GM21723 (cell line): ENCODE measurements at regions not wholly inside any gene's neighbourhood (a gene's known extent, or its start where the extent isn't known, plus 50 kb on each side); places are given as distances from the start of the nearest gene placed in this dataset.
"Not testable (repeated sequence)": the region's sequence is repeated elsewhere in the genome, so short reads cannot be mapped to it uniquely, and the experiment has no call there.

Experiments used
- ATAC-seq: cut with Tn5 transposase; IDR thresholded peaks from one replicate; pipeline ENCODE4 v1.9.1; 2021; ENCODE audit warnings: mild to moderate bottlenecking, moderate library complexity; ENCODE audit not compliant: unreplicated experiment

DNA sequence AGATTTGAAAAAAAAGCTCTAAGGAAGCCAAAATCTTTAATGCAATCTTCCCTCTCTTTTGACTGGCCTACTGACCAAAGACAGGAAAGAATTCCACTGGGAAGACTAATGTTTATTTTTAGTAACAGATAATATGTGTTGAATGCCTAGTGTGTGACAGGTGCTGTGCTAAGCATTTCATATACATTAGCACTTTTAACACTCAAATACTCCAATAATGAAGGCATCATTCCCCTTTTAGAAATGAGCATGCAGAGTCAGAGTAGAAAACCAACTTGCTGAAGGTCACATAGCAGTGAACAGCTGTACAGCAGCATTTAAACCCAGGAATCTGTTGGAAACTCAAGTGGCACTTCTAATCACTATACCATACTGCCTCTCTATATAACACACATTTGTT is 170.6 kb downstream of the MINAR1 start:
- no peak for ATAC-seq

- ATAC-seq: no peak
Observed at GRCh38 chr15:79606831-79607355, 174.8 kb downstream of the MINAR1 start.

- no peak for ATAC-seq
Observed at GRCh38 chr15:79608066-79608864, 176.1 kb downstream of the MINAR1 start.

DNA sequence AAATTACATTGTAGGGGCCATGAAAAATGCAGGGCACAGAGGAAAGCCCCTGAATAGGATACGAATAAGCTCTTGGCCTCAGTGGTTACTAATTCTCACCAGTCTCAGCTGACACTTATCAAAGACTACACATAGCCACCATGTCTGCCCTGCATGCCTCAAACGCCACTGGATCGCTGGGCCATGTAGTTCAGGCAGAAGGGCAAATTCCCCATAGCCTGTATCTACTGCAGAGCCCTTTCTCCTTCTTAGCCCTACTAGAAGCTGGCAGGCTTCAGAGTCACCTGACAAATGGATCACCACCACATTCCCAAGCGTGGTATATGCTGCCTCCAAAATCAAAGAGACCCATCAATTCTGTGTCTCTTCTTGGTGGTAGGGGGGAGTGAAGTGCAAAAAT is 177.4 kb downstream of the MINAR1 start:
- no peak for ATAC-seq

DNA sequence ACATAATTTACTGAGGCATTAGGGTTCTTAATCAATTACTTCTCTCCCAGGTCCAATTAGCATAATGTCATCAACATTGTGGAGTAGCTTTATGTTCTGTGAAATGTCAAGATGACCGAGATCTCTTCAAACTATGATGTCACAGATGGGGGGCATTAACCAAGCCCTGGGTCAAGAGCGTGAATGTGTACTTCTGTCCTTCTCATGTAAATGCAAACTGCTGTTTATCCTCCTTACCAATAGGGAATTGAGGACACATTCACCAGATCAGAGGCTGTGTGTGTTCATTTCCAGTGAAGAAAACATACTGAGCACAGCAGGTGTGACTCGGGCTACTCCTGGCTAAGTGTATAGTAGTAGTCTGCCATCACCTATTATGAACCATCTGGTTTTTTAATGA is 177.9 kb downstream of the MINAR1 start:
- ATAC-seq: no peak

- ATAC-seq: no peak
Observed at GRCh38 chr15:79615754-79616153, 183.6 kb downstream of the MINAR1 start.

DNA sequence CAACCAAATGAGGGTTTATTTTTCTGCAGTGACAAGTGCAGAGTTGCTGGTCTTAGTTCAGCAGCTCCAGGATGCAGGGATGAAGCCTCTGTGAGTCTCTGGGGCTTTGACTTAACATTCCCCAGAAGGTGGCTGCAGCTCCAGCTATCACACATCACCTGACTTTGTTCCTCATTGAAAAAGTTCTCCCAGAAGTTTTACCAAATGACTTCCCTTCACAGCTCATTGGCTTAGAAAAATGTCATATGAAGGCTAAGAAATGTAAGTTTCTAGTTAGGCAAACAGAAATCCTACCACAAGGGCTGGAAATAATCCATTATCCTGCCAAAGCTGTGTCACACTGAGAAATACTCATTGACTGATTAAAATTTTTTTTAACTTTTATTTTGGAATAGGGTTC is 184.9 kb downstream of the MINAR1 start:
- no peak for ATAC-seq

DNA sequence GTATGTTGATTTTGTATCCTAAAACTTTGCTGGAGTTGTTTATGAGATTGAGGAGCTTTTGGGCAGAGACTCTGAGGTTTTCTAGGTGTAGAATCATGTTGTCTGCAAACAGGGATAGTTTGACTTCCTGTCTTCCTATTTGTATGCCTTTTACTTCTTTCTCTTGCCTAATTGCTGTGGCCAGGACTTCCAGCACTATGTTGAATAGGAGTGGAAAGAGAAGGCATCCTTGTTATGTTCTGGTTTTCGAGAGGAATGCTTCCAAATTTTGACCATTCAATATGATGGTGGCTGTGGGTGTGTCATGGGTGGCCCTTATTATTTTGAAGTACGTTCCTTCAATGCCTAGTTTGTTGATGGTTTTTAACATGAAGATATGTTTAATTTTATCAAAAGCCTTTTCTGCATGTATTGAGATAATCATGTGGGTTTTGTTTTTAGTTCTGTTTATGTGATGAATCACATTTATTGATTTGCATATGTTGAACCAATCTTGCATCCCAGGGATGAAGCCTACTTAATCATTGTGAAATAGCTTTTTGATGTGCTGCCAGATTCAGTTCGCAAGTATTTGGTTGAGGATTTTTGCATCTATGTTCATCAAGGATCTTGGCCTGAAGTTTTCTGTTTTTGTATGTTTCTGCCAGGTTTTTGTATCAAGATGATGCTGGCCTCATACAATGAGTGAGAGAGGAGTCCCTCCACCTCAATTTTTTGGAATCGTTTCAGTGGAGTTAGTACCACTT is 188.1 kb downstream of the MINAR1 start:
- ATAC-seq: no peak

DNA sequence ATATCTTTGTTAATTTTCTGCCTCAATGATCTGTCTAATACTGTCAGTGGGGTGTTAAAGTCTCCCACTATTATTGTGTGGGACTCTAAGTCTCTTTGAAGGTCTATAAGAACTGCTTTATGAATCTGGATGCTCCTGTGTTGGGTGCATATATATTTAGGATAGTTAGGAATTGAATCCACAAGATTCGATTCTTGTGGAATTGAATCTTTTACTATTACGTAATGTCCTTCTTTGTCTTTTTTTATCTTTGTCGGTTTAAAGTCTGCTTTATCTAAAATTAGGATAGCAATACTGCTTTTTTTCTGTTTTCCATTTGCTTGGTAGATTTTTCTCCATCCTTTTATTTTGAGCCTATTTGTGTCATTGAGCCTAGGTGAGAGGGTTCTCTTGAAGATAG is 189.7 kb downstream of the MINAR1 start:
- not testable (repeated sequence) for ATAC-seq

- ATAC-seq: no peak
Observed at GRCh38 chr15:79623488-79623887, 191.4 kb downstream of the MINAR1 start.

DNA sequence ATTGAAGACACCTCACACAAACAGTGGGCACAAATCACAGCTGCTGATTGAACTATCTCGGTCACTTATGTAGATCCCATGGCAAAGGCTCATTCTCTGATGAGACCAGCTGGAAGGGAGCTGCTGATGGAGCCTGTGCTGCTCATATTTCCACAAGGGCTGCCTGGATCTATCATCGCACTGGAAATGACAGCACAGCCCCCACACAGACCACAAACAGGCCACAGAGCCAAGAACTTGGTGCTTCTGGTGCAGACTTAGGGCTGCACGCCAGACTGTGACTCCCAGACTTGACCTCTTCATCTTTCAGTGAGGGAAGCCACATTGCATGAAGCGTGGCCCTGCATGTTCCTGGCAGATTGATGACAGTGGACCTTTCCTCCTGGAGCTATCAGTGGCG is 197.6 kb downstream of the MINAR1 start:
- no peak for ATAC-seq

DNA sequence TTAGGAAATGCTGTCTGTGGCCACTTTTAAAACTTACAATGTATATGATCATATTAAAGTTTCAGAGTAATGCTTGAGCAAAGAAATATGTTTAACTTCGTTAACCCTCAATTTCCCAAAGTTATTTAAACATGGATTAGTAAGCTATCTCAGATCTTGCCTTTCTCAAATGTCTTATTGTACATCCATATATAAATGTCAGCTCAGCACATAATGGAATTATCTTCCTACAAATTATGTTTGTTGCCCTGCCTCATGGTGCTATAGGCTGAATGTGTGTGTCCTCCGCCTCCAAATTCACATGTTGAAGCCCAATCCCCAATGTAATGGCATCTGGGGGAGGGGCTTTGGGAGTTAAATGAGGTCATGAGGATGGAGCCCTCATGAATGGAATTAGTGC is 200.3 kb downstream of the MINAR1 start:
- ATAC-seq: no peak

DNA sequence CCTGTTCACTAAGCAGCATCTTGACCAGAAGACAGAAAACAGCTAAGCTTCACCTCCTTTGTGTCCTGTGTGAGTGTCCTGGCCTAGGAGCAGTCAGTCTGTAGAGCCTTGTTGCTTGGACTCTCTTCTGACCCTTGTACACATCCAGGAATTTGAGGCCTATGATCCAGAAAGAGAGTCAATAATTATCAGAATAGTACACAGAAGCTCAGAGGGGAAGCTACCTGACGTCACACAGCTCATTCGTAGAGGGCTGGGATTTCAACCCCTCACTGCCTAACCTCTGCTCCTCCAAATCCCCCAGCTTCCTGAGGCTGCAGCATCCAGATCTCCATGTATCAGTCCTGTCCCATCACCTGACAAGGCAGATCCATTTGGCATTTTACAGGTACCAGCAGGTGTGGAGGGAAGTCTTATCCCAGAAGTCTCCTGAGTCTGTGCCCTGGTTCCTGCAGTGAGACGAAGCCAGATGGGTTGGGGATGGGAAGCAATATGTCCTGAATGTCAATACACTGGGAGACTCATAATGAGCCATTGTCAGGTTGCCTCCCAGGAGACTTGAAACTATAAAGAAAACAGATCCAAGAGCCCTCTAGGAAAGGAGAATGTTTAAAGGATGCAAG is 203.1 kb downstream of the MINAR1 start:
- ATAC-seq: no peak

GRCh38 chr15:79635897-79636561 is 203.9 kb downstream of the MINAR1 start:
- ATAC-seq: no peak

DNA sequence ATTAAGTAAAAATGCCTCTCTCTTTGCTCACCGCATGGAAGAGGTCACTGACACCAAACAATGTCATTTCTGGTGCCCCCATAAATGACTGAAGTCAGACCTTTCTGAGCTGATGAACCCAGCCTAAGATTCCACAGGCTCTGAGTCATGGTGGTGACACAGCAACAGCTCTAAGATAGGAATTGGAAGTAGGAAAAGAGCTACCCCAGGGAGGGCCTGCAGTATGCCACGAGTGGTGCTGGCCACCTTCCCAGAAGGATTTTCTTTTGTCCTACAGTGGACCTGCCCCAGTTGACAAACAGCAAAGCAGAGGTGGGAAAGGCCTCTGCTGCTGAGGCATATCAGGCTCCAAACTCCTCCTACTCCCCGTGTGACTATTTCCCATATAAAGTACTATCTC is 208.1 kb downstream of the MINAR1 start:
- no peak for ATAC-seq

DNA sequence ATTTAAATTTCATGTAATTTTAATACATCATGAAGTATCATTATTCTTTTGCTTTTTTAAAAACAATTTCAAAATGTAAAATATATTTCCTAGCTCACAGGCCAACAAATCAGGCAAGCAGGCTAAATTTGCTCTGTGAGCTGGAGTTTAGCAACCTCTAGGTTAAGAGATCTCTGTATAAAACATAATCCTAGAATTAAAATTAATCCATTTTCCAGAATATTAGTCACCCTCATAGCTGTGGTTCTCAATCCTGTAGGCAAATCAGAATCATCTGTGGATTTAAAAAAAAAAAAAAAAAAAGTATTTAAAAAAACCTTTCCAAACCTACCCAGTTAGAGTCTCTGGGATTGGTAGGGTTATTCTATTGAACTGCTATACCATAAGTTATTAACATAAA is 209.7 kb downstream of the MINAR1 start:
- no peak for ATAC-seq

- no peak for ATAC-seq
Observed at GRCh38 chr15:79643393-79643792, 211.3 kb downstream of the MINAR1 start.

DNA sequence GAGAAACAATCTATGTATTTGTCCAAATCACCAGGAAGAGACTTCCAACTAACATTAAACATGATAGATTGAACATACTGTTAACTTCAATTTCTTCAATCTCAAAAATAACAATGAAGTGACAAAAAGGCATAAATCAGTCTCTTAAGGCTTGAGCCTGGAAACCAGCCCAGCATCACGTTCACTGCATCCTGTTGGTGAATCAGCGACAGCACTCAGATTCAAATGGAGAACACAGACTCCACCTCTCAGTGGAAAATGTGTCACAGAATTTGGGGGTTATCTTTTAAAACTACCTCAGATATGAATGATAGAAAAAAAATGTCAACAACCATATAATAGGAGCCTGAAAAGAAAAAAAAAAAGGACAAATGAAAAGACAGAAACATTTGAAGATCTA is 212.0 kb downstream of the MINAR1 start:
- no peak for ATAC-seq

- ATAC-seq: not testable (repeated sequence)
Observed at GRCh38 chr15:79652972-79653371, 220.8 kb downstream of the MINAR1 start.

GRCh38 chr15:79653533-79653932 is 221.4 kb downstream of the MINAR1 start:
- no peak for ATAC-seq
